Cardiac muscle cell (in vitro differentiated cells and primary cell): ENCODE measurements at regions not wholly inside any gene's neighbourhood (a gene's known extent, or its start where the extent isn't known, plus 50 kb on each side); places are given as distances from the start of the nearest gene placed in this dataset.

ENCODE experiments used
- DNase-seq, 2 donors: peaks; one replicate each; pipeline versions ENCODE4 v3.0.0 to v3.0.0-alpha.2; 2010 to 2017; ENCODE audit warnings: low read depth in 1 of 2, low spot score in 1 of 2
- H3K27ac ChIP-seq: fragments of 200-600 bp; sonication (generic); 2 replicates; pipeline ENCODE4 v1.5.1; 2016
- H3K27me3 ChIP-seq: fragments of 200-600 bp; sonication (generic); 2 replicates; pipeline ENCODE4 v1.6.0; 2016; ENCODE audit warnings: control low read depth
- H3K36me3 ChIP-seq: fragments of 200-600 bp; sonication (generic); 2 replicates; pipeline ENCODE4 v1.5.1; 2016; ENCODE audit warnings: control low read depth
- H3K4me1 ChIP-seq: fragments of 200-600 bp; sonication (generic); 2 replicates; pipeline ENCODE4 v1.8.1; 2017; ENCODE audit warnings: low read depth, mild to moderate bottlenecking, mixed run types
- H3K4me3 ChIP-seq: fragments of 200-600 bp; sonication (generic); 2 replicates; pipeline ENCODE4 v1.5.1; 2016; ENCODE audit warnings: mild to moderate bottlenecking
- H3K9me3 ChIP-seq: fragments of 200-600 bp; sonication (generic); 2 replicates; pipeline ENCODE4 v1.5.1; 2017; ENCODE audit warnings: low read depth, mild to moderate bottlenecking, control low read depth
- CTCF ChIP-seq: IDR thresholded peaks from 2 replicates; pipeline ENCODE4 v1.5.1; 2012; ENCODE audit warnings: low read depth, mild to moderate bottlenecking, low read length

GRCh38 chr5:5009240-5009639 is 130.9 kb upstream of the ADAMTS16 start:
- H3K27ac ChIP-seq = no peak overlapping the region
- TF ChIP-seq CTCF = no peak
- DNase-seq = no peak

GRCh38 chr5:5011151-5011550 is 129.0 kb upstream of the ADAMTS16 start:
- H3K4me1 ChIP-seq = no peaks in the 10 kb centered on the region
- no peak overlapping the region for H3K27ac ChIP-seq
- no peaks in the 10 kb centered on the region for H3K27me3 ChIP-seq
- H3K36me3 ChIP-seq = no peaks in the 10 kb centered on the region
- no peaks in the 10 kb centered on the region for H3K9me3 ChIP-seq
- no peak for DNase-seq
- H3K4me3 ChIP-seq = no peak overlapping the region
- no peak for TF ChIP-seq CTCF

More at GRCh38 chr5:5009240-5009639, 130.9 kb upstream of the ADAMTS16 start:
- Histone ChIP-seq H3K9me3 (no peaks in the 10 kb centered on the region), H3K36me3 (no peaks in the 10 kb centered on the region), H3K27me3 (no peaks in the 10 kb centered on the region), H3K4me3 (no peak overlapping the region), H3K4me1 (no peaks in the 10 kb centered on the region)

GRCh38 chr5:5014586-5015235 is 125.4 kb upstream of the ADAMTS16 start:
- Histone ChIP-seq H3K4me3 (no peak overlapping the region), H3K27ac (no peak overlapping the region), H3K36me3 (no peaks in the 10 kb centered on the region), H3K9me3 (no peaks in the 10 kb centered on the region), H3K27me3 (no peaks in the 10 kb centered on the region), H3K4me1 (no peaks in the 10 kb centered on the region)
- no peak for DNase-seq
- no peak for TF ChIP-seq CTCF

- Histone ChIP-seq H3K4me1 (no peaks in the 10 kb centered on the region), H3K36me3 (no peaks in the 10 kb centered on the region), H3K9me3 (no peaks in the 10 kb centered on the region), H3K27ac (no peak overlapping the region), H3K27me3 (no peaks in the 10 kb centered on the region), H3K4me3 (no peak overlapping the region)
- DNase-seq = no peak
- TF ChIP-seq CTCF = no peak
These were observed 122.1 kb upstream of the ADAMTS16 start for GRCh38 chr5:5017827-5018577.

GRCh38 chr5:5018578-5018970 is 121.6 kb upstream of the ADAMTS16 start:
- TF ChIP-seq CTCF = no peak
- no peak overlapping the region for H3K27ac ChIP-seq
- no peaks in the 10 kb centered on the region for H3K4me1 ChIP-seq
- no peak for DNase-seq
- no peaks in the 10 kb centered on the region for H3K9me3 ChIP-seq
- H3K4me3 ChIP-seq = no peak overlapping the region
- no peaks in the 10 kb centered on the region for H3K27me3 ChIP-seq
- no peaks in the 10 kb centered on the region for H3K36me3 ChIP-seq
